ENCODE measurements at regions not wholly inside any gene's neighbourhood (a gene's known extent, or its start where the extent isn't known, plus 50 kb on each side); places are given as distances from the start of the nearest gene placed in this dataset.

GRCh38 chr20:16624106-16624505, 50.9 kb upstream of the KIF16B start:
- H3K9me3 ChIP-seq, result no peaks in the 10 kb centered on the region
- H3K4me3 ChIP-seq, result no peak overlapping the region
- DNase-seq, result no peak

More at GRCh38 chr20:16624106-16624505, 50.9 kb upstream of the KIF16B start:
- no peaks in the 10 kb centered on the region for H3K27me3 ChIP-seq
- no peaks in the 10 kb centered on the region for H3K36me3 ChIP-seq
